Activated gamma-delta T cell treated with anti-CD3 and anti-CD28 coated beads, Interleukin-2, amount 50 U/mL, for 16 hours (primary cell): ENCODE measurements at regions not wholly inside any gene's neighbourhood (a gene's known extent, or its start where the extent isn't known, plus 50 kb on each side); places are given as distances from the start of the nearest gene placed in this dataset.

Experiments used
- DNase-seq: peaks from one replicate; pipeline ENCODE4 v3.0.0-alpha.2; 2020; ENCODE audit warnings: low read depth

GRCh38 chr18:24627644-24628315, 167.3 kb downstream of the HRH4 start:
- DNase-seq = no peak

GRCh38 chr18:24628326-24628725, 167.9 kb downstream of the HRH4 start:
- no peak for DNase-seq

GRCh38 chr18:24629921-24630320, 169.5 kb downstream of the HRH4 start:
- no peak for DNase-seq

GRCh38 chr18:24630346-24630880, 170.0 kb downstream of the HRH4 start:
- DNase-seq = no peak

GRCh38 chr18:24631243-24632025, 171.0 kb downstream of the HRH4 start:
- DNase-seq = no peak

- no peak for DNase-seq
Measured at GRCh38 chr18:24632158-24632988, 171.9 kb downstream of the HRH4 start.

GRCh38 chr18:24633121-24633520, 172.7 kb downstream of the HRH4 start:
- DNase-seq = no peak

GRCh38 chr18:24649571-24649970, 189.1 kb downstream of the HRH4 start:
- no peak for DNase-seq

- DNase-seq = no peak
Measured at GRCh38 chr18:24651434-24651833, 191.0 kb downstream of the HRH4 start.

- DNase-seq = no peak
Measured at GRCh38 chr18:24656050-24656449, 195.6 kb downstream of the HRH4 start.

- DNase-seq = no peak
Measured at GRCh38 chr18:24656551-24657443, 196.4 kb downstream of the HRH4 start.

- no peak for DNase-seq
Measured at GRCh38 chr18:24657444-24657842, 197.0 kb downstream of the HRH4 start.

GRCh38 chr18:24658302-24658701, 197.9 kb downstream of the HRH4 start:
- no peak for DNase-seq

- DNase-seq = no peak
Measured at GRCh38 chr18:24659827-24660720, 199.6 kb downstream of the HRH4 start.

GRCh38 chr18:24660956-24661355, 200.5 kb downstream of the HRH4 start:
- no peak for DNase-seq

GRCh38 chr18:24662412-24662821, 202.0 kb downstream of the HRH4 start:
- no peak for DNase-seq

- no peak for DNase-seq
Measured at GRCh38 chr18:24663026-24663425, 202.6 kb downstream of the HRH4 start.

GRCh38 chr18:24669015-24669414, 208.6 kb downstream of the HRH4 start:
- no peak for DNase-seq

- no peak for DNase-seq
Measured at GRCh38 chr18:24669502-24669901, 209.1 kb downstream of the HRH4 start.

GRCh38 chr18:24672165-24672941, 211.9 kb downstream of the HRH4 start:
- DNase-seq = no peak
